Mucosa of descending colon (tissue), 3 donors: ENCODE measurements at regions not wholly inside any gene's neighbourhood (a gene's known extent, or its start where the extent isn't known, plus 50 kb on each side); places are given as distances from the start of the nearest gene placed in this dataset.
A peak's percentile ranks its signal among the peaks of the same experiment; 100 is the strongest.
"Not testable (repeated sequence)": the region's sequence is repeated elsewhere in the genome, so short reads cannot be mapped to it uniquely, and the experiment has no call there.

Experiments used
- ATAC-seq: fragments of 200-7000 bp; cut with Tn5 transposase; one replicate; pipeline ENCODE4 v1.9.1; 2020; ENCODE audit warnings: mild to moderate bottlenecking, moderate library complexity
- DNase-seq, 3 donors: peaks; one replicate each; pipeline ENCODE4 v3.0.0-alpha.2; 2020
- H3K36me3 ChIP-seq: fragments of 200-600 bp; one replicate; pipeline ENCODE4 v1.8.0; 2021; ENCODE audit warnings: low read depth, mild to moderate bottlenecking
- H3K4me1 ChIP-seq: fragments of 200-600 bp; one replicate; pipeline ENCODE4 v1.8.0; 2021; ENCODE audit warnings: low read depth, mild to moderate bottlenecking
- H3K4me3 ChIP-seq: fragments of 200-600 bp; one replicate; pipeline ENCODE4 v1.8.0; 2021; ENCODE audit warnings: mild to moderate bottlenecking
- H3K9me3 ChIP-seq: fragments of 200-600 bp; one replicate; pipeline ENCODE4 v1.8.0; 2021; ENCODE audit warnings: mild to moderate bottlenecking
- intact Hi-C, 2 donors: fragments of 100-400 bp; cut with DNase I in 1 of 2; cut with micrococcal nuclease in 1 of 2; formaldehyde crosslinking; loops; one replicate each; pipeline versions ENCODE4 v1.11.0 to v1.11.1; 2022; cut with DNase I, micrococcal nuclease
- TF ChIP-seq, protein P1 (sequence below): fragments of 200-600 bp; IDR thresholded peaks from one replicate; pipeline ENCODE4 v1.8.0; 2022; ENCODE audit warnings: antibody characterized with exemption, mild to moderate bottlenecking
- donor health status: DM: no; HTN: no; CAD: no; lungs with moderate emphysema.
- donor health status: DM: no; HTN: no; CAD: no.
- donor health status: DM: no; HTN: yes; CAD: no.

DNA sequence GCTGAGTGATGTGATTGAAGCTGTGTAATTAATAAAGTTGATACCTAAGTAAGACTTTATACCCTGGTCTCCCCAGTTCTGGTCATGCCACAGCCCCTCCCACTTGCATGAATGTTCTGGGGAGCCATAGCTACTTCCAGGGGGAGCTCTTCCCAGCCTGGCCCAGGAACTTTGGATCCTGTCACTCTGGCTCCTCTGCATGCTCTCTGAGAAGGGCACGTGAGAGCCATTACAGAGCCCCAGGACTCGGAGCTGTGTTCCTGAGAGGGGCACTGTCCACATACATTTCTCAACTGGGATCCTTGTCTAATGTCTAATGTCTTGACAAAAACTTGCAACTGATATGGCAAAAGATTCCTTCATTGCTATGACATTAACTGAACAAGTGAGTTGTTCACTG, 173.9 kb upstream of the NPY start:
- intact Hi-C loops, result no loop called here
- Histone ChIP-seq H3K36me3 (no peaks in the 10 kb centered on the region), H3K4me1 (no peaks in the 10 kb centered on the region), H3K4me3 (no peak overlapping the region), H3K9me3 (no peaks in the 10 kb centered on the region)
- ATAC-seq, result no peak
- TF ChIP-seq, protein P1, sequence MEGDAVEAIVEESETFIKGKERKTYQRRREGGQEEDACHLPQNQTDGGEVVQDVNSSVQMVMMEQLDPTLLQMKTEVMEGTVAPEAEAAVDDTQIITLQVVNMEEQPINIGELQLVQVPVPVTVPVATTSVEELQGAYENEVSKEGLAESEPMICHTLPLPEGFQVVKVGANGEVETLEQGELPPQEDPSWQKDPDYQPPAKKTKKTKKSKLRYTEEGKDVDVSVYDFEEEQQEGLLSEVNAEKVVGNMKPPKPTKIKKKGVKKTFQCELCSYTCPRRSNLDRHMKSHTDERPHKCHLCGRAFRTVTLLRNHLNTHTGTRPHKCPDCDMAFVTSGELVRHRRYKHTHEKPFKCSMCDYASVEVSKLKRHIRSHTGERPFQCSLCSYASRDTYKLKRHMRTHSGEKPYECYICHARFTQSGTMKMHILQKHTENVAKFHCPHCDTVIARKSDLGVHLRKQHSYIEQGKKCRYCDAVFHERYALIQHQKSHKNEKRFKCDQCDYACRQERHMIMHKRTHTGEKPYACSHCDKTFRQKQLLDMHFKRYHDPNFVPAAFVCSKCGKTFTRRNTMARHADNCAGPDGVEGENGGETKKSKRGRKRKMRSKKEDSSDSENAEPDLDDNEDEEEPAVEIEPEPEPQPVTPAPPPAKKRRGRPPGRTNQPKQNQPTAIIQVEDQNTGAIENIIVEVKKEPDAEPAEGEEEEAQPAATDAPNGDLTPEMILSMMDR, result no peak
- DNase-seq, result no peak

DNA sequence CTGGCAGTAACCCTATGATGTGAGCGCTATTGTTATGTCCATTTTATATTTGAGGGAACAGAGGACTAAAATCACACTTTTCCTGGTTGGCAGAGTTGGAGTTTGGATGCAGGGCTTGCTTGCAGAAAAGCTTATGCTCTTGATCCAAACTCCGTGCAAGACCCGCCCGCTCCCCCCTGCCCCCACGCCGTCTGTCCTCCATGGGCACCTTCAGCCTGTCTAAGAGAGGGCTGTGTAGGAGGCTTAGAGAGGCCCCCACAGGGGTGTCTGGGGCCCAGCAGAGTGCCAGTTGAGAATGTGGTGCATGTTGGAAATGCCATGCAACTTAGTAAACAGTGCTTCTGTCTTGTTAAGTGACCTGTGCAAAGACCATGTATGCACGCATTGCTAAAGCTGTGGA, 170.5 kb upstream of the NPY start:
- DNase-seq, result no peak
- H3K9me3 ChIP-seq, result no peaks in the 10 kb centered on the region
- H3K4me1 ChIP-seq, result no peaks in the 10 kb centered on the region
- H3K4me3 ChIP-seq, result no peak overlapping the region
- TF ChIP-seq, protein P1, result no peak
- ATAC-seq, result no peak
- no peaks in the 10 kb centered on the region for H3K36me3 ChIP-seq
- intact Hi-C loops, result no loop called here

DNA sequence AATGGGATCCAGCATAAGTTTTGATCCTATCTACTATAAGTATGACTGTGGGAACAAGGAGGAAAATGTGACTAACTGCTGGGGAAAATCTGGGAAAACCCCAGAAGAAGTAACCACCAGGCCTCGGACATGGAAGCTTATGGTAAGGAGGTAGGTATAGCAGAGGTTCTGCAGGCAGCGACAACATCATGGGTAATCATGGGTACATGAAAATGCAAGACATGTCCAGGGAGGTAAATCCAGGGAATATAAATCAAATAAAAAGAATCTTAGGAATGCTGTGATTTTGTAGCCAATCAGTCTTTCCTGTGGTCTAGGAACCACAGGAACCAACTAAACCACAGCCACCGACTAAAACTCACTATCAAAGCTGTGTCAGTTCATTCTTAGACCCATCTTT, 168.3 kb upstream of the NPY start:
- Histone ChIP-seq H3K9me3 (no peaks in the 10 kb centered on the region), H3K36me3 (no peaks in the 10 kb centered on the region), H3K4me3 (no peak overlapping the region), H3K4me1 (no peaks in the 10 kb centered on the region)
- DNase-seq, result no peak
- no peak for ATAC-seq
- TF ChIP-seq, protein P1, result no peak
- intact Hi-C loops, result no loop called here

DNA sequence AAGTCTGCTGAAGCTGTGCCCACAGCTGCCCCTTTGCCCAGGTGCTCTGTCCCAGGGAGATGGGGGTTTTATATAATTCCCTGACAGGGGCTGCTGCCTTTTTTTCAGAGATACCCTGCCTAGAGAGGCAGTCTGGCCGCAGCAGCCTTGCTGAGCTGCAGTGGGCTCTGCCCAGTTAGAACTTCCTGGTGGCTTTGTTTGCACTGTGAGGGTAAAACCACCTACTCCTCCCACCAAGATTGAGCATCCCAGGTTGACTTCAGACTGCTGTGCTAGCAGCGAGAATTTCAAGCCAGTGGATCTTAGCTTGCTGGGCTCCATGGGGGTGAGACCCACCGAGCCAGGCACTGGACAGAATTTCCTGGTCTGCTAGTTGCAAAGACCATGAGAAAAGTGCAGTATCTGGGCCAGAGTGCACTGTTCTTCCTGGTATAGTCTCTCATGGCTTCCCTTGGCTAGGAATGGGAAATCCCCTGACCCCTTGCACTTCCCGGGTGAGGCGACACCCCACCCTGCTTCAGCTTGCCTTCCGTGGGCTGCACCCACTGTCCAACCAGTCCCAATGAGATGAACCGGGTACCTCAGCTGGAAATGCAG, 166.0 kb upstream of the NPY start:
- peak; percentile 73 for ATAC-seq
- H3K9me3 ChIP-seq, intact Hi-C loops, H3K36me3 ChIP-seq, H3K4me3 ChIP-seq, H3K4me1 ChIP-seq: not testable (repeated sequence)
- peak in 2 of 3 donors; percentile 9 to 35 for DNase-seq

DNA sequence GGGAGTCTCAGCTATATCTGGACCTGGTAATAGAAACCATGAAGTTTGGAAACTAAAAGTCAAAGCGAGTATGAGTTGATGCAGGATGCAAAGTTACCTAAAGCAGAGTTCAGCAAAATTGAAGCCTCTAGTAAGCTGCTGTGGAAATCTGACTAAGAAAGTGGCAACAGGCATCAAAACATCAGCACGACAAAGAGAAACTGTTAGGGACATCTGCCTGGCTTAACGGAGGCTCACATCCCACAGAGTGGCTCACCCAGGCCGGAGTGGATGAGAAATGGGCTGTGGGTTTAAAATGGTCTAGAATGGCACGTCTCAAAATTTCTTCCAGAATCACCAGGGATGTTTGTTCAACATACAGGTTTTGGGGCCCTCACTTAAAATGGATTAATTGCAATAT, 164.1 kb upstream of the NPY start:
- H3K9me3 ChIP-seq, result no peaks in the 10 kb centered on the region
- H3K36me3 ChIP-seq, result no peaks in the 10 kb centered on the region
- TF ChIP-seq, protein P1, result no peak
- intact Hi-C loops, result no loop called here
- H3K4me1 ChIP-seq, result no peaks in the 10 kb centered on the region
- ATAC-seq, result no peak
- DNase-seq, result no peak
- no peak overlapping the region for H3K4me3 ChIP-seq

DNA sequence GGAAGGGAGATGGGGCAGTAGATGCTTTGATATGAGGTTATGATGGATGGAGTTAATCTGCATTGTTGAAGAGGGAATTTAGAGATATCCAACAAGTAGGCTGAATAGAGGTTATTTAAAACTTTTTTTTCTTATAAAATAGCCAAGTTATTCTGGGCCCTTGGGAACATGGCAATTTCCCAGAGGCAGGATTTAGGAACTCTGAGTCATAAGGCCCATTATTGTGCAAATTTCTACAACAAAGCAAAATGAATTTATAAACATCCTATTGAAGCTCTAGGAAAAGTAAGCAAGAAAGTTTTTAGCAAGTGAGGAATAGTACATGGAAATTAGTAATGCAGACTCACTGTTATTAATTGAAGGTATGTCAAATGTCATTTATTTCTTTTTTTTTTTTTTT, 160.9 kb upstream of the NPY start:
- intact Hi-C loops, result no loop called here
- ATAC-seq (no peak), DNase-seq (no peak)
- H3K4me3 ChIP-seq, result no peak overlapping the region
- H3K36me3 ChIP-seq, result no peaks in the 10 kb centered on the region
- TF ChIP-seq, protein P1, result no peak
- H3K9me3 ChIP-seq, result no peaks in the 10 kb centered on the region
- H3K4me1 ChIP-seq, result no peaks in the 10 kb centered on the region
